ENCODE measurements at regions not wholly inside any gene's neighbourhood (a gene's known extent, or its start where the extent isn't known, plus 50 kb on each side); places are given as distances from the start of the nearest gene placed in this dataset.

DNA sequence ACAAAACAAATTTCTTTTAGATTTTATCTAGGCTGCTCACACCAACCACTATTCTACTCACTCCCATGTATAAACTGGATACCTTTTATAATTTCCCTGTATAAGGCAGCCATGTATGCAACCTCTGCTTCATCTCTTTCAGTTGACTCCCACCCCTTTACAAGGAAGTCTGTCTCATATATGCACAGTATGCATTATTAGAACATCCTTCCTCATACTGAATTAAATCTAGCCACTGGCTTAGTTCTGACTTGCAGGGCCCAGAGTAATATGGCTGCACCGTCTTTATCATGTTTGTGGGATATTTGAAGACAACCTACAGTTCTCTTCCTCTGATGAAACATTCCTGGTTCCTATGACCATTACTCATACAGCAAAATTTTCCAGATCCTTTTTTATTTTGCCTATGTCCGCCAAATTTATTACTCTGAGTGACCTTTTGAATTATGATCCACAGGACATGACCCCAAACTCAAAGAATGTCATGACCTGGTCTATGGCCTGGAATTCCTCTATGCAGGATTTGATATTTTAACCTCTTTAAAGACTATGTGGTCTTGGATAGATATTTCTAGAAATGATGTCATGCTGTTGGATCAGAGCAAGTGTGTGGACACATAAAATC lies 76.6 kb upstream of the ITGA1 start:
- no peak overlapping the region for H3K4me3 ChIP-seq (ENCODE audit: low read length)
- no peaks in the 10 kb centered on the region for H3K79me2 ChIP-seq (replicated peaks; ENCODE audit: insufficient read depth, low read length)
- no peaks in the 10 kb centered on the region for H4K20me1 ChIP-seq (ENCODE audit: insufficient read depth)
- TF ChIP-seq RAD21 (conservative IDR thresholded peaks at IDR 0.05): no peak
- TF ChIP-seq POLR2AphosphoS5 (IDR thresholded peaks at IDR 0.05): no peak
- TF ChIP-seq SMC3 (conservative IDR thresholded peaks at IDR 0.05; ENCODE audit: poor library complexity): no peak
- TF ChIP-seq, protein P1, sequence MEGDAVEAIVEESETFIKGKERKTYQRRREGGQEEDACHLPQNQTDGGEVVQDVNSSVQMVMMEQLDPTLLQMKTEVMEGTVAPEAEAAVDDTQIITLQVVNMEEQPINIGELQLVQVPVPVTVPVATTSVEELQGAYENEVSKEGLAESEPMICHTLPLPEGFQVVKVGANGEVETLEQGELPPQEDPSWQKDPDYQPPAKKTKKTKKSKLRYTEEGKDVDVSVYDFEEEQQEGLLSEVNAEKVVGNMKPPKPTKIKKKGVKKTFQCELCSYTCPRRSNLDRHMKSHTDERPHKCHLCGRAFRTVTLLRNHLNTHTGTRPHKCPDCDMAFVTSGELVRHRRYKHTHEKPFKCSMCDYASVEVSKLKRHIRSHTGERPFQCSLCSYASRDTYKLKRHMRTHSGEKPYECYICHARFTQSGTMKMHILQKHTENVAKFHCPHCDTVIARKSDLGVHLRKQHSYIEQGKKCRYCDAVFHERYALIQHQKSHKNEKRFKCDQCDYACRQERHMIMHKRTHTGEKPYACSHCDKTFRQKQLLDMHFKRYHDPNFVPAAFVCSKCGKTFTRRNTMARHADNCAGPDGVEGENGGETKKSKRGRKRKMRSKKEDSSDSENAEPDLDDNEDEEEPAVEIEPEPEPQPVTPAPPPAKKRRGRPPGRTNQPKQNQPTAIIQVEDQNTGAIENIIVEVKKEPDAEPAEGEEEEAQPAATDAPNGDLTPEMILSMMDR (IDR thresholded peaks at IDR 0.05; ENCODE audit: poor library complexity, severe bottlenecking): no peak
- TF ChIP-seq EZH2 (IDR thresholded peaks at IDR 0.05; ENCODE audit: borderline replicate concordance, insufficient read depth, low read length, poor library complexity, severe bottlenecking): no peak
- no peak for TF ChIP-seq TAF1 (IDR thresholded peaks at IDR 0.05; ENCODE audit: low read depth)
- no peak for TF ChIP-seq MXI1 (conservative IDR thresholded peaks at IDR 0.05; ENCODE audit: poor library complexity, severe bottlenecking)
- TF ChIP-seq, protein P2, sequence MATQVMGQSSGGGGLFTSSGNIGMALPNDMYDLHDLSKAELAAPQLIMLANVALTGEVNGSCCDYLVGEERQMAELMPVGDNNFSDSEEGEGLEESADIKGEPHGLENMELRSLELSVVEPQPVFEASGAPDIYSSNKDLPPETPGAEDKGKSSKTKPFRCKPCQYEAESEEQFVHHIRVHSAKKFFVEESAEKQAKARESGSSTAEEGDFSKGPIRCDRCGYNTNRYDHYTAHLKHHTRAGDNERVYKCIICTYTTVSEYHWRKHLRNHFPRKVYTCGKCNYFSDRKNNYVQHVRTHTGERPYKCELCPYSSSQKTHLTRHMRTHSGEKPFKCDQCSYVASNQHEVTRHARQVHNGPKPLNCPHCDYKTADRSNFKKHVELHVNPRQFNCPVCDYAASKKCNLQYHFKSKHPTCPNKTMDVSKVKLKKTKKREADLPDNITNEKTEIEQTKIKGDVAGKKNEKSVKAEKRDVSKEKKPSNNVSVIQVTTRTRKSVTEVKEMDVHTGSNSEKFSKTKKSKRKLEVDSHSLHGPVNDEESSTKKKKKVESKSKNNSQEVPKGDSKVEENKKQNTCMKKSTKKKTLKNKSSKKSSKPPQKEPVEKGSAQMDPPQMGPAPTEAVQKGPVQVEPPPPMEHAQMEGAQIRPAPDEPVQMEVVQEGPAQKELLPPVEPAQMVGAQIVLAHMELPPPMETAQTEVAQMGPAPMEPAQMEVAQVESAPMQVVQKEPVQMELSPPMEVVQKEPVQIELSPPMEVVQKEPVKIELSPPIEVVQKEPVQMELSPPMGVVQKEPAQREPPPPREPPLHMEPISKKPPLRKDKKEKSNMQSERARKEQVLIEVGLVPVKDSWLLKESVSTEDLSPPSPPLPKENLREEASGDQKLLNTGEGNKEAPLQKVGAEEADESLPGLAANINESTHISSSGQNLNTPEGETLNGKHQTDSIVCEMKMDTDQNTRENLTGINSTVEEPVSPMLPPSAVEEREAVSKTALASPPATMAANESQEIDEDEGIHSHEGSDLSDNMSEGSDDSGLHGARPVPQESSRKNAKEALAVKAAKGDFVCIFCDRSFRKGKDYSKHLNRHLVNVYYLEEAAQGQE (IDR thresholded peaks at IDR 0.05; ENCODE audit: borderline replicate concordance): no peak
- TF ChIP-seq EP300 (conservative IDR thresholded peaks at IDR 0.05; ENCODE audit: poor library complexity, severe bottlenecking): no peak
- no peak overlapping the region for H3K9ac ChIP-seq (ENCODE audit: low read length)
- no peaks in the 10 kb centered on the region for H3K36me3 ChIP-seq (ENCODE audit: insufficient read depth, low read length)
- H3F3A ChIP-seq (ENCODE audit: insufficient read depth, low read length, poor library complexity, severe bottlenecking): no peaks in the 10 kb centered on the region
- H3K4me2 ChIP-seq (ENCODE audit: low read length): no peak overlapping the region
- no peaks in the 10 kb centered on the region for H3K9me2 ChIP-seq (ENCODE audit: insufficient read depth, low read length)
- H3K9me3 ChIP-seq (ENCODE audit: low read length): no peaks in the 10 kb centered on the region
- no peak overlapping the region for H2AFZ ChIP-seq (ENCODE audit: low read depth, low read length)
- no peak overlapping the region for H3K27ac ChIP-seq (ENCODE audit: low read length)
- no peaks in the 10 kb centered on the region for H3K27me3 ChIP-seq (ENCODE audit: insufficient read depth, low read depth, low read length)

DNA sequence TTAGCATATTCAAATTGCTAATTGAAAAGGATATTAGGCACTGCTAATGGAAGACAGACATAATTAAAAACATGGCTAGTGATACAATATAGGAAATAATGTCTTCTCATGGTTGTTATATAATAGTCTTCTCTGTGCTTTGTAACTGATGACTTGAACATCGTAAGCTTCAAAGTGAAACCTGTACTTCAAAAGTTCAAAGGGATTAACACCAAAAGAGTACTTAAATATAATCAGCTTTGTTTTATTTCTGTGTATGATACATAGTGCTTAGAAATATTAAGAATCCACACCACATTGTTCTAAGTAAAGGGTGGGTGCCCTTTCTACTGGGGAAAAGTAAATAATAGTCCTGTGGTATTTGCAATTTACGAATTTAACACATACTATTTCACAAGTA lies 75.4 kb upstream of the ITGA1 start:
- H4K20me1 ChIP-seq (ENCODE audit: insufficient read depth): no peaks in the 10 kb centered on the region
- no peaks in the 10 kb centered on the region for H3F3A ChIP-seq (ENCODE audit: insufficient read depth, low read length, poor library complexity, severe bottlenecking)
- H3K4me2 ChIP-seq (ENCODE audit: low read length): no peak overlapping the region
- H3K9ac ChIP-seq (ENCODE audit: low read length): no peak overlapping the region
- H2AFZ ChIP-seq (ENCODE audit: low read depth, low read length): no peak overlapping the region
- H3K36me3 ChIP-seq (ENCODE audit: insufficient read depth, low read length): no peaks in the 10 kb centered on the region
- H3K27me3 ChIP-seq (ENCODE audit: insufficient read depth, low read depth, low read length): no peaks in the 10 kb centered on the region
- H3K79me2 ChIP-seq (replicated peaks; ENCODE audit: insufficient read depth, low read length): no peaks in the 10 kb centered on the region
- TF ChIP-seq SMC3 (conservative IDR thresholded peaks at IDR 0.05; ENCODE audit: poor library complexity) (no peak), RAD21 (conservative IDR thresholded peaks at IDR 0.05) (no peak), TAF1 (IDR thresholded peaks at IDR 0.05; ENCODE audit: low read depth) (no peak)
- TF ChIP-seq, protein P2 (IDR thresholded peaks at IDR 0.05; ENCODE audit: borderline replicate concordance): no peak
- no peaks in the 10 kb centered on the region for H3K9me3 ChIP-seq (ENCODE audit: low read length)
- no peak overlapping the region for H3K27ac ChIP-seq (ENCODE audit: low read length)
- H3K4me3 ChIP-seq (ENCODE audit: low read length): no peak overlapping the region
- no peaks in the 10 kb centered on the region for H3K9me2 ChIP-seq (ENCODE audit: insufficient read depth, low read length)
